Stomach (tissue), 8 donors: ENCODE measurements at regions not wholly inside any gene's neighbourhood (a gene's known extent, or its start where the extent isn't known, plus 50 kb on each side); places are given as distances from the start of the nearest gene placed in this dataset.
A peak's percentile ranks its signal among the peaks of the same experiment; 100 is the strongest.

Source experiments
- DNase-seq, 2 donors: peaks; one replicate each; pipeline versions ENCODE4 v3.0.0 to v3.0.0-alpha.2; 2013 to 2019
- H3K27ac ChIP-seq, 5 donors: fragments of 200-600 bp in 4 of 5; sonication (generic) in 4 of 5; one replicate each; pipeline ENCODE4 v1.5.1; 2013 to 2019; ENCODE audit warnings: mild to moderate bottlenecking in 1 of 5, moderate library complexity in 1 of 5
- H3K27me3 ChIP-seq, 3 donors: fragments of 200-600 bp; sonication (generic); one replicate each; pipeline ENCODE4 v1.5.1; 2017 to 2019; ENCODE audit warnings: mixed run types in 1 of 3
- H3K36me3 ChIP-seq, 4 donors: fragments of 200-600 bp; sonication (generic); 1 replicate in 3 of 4; 2 replicates in 1 of 4; pipeline ENCODE4 v1.5.1; 2016 to 2019
- H3K4me1 ChIP-seq, 4 donors: fragments of 200-600 bp; sonication (generic); one replicate each; pipeline ENCODE4 v1.5.1; 2016 to 2019
- H3K4me3 ChIP-seq, 4 donors: fragments of 200-600 bp; sonication (generic) in 3 of 4; one replicate each; pipeline ENCODE4 v1.5.1; 2016 to 2019; ENCODE audit warnings: mild to moderate bottlenecking in 1 of 4
- H3K9me3 ChIP-seq, 4 donors: fragments of 200-600 bp; sonication (generic); one replicate each; pipeline ENCODE4 v1.5.1; 2016 to 2019
- CTCF ChIP-seq, 7 experiments: fragments of 450-650 bp in 4 of 7; fragments of 200-600 bp in 3 of 7; sonication (generic) in 3 of 7; IDR thresholded peaks; one replicate each; pipeline ENCODE4 v1.5.1; 2016 to 2019; ENCODE audit warnings: antibody characterized with exemption in 7 of 7, control low read depth in 2 of 7, mild to moderate bottlenecking in 1 of 7
- EP300 ChIP-seq: sonication (generic); formaldehyde crosslinking; IDR thresholded peaks from one replicate; pipeline ENCODE4 v1.6.1; 2017; ENCODE audit warnings: antibody characterized with exemption
- POLR2A ChIP-seq, 4 donors: fragments of 450-650 bp; IDR thresholded peaks; one replicate each; pipeline ENCODE4 v1.6.1; 2016; ENCODE audit warnings: antibody characterized with exemption in 4 of 4, control low read depth in 2 of 4, mild to moderate bottlenecking in 1 of 4, moderate library complexity in 1 of 4
- POLR2AphosphoS5 ChIP-seq, 3 donors: sonication (generic); formaldehyde crosslinking; IDR thresholded peaks; one replicate each; pipeline ENCODE4 v1.6.1; 2016; ENCODE audit warnings: antibody characterized with exemption in 3 of 3
- WGBS, 5 donors: extraction: QIAGEN DNeasy Blood & Tissue Kit in 3 of 5; methylation state at CpG; one replicate each; pipeline versions ENCODE4 v1.1.5 to v1.1.7; 2013 to 2018; 5-methylcytosine and 5-hydroxymethylcytosine counted together
- intact Hi-C: fragments of 100-400 bp; cut with DNase I; formaldehyde crosslinking; loops from one replicate; pipeline ENCODE4 v1.15.1; 2023; ENCODE audit warnings: low total_unique reads
- donor health status: healthy with polysubstance abuse.
- donor health status: Bipolar disorder and iron deficiency.
- donor health status: healthy.

DNA sequence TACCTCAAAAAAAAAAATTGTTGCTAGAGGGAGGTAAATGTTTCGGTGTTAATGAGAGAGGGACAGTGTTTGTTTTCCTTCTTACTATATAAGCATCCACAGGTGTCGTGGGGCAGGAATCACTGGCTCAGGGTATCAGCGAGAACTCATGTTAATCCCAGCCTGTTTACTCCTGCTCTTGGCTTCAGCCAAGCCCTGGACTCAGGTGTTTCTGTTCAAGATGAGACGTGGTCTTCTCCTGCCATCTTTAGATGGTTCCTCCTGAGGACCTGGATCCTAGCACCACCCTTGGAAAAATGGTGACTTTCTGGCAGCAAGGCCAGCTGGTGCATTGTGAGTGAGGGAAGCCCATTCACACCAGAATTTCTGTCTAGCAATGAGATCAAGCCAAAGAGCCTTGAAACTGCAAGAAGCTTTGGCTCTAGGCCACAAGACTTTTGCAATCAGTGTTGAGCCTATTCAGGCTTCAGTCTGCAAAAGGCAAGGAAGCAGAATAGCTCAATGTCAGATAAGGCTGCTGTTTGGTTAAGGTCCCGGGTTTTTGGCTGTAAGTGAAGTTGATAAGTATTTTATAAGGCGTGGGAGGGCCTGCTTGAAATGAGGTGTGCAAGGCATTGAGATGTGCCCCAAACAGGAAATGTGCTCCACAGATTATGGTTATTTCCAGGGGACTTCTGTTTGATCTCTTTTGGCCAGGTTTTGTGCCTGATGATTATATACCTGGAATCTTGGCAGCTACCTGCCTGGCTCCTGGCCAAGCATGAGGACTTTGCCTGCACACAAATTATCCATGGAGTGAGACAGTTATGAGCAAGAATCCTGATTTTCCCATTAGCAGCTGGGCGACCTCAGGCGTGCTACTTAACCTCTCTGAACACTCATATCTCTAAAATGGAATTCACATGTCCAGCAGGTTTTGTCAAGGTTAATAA is 99.8 kb downstream of the TENT4A start:
- TF ChIP-seq POLR2AphosphoS5 (IDR thresholded peaks at IDR 0.05) (peak in 2 of 3 donors; percentile 62 to 67), CTCF (IDR thresholded peaks at IDR 0.05) (no peak)
- H3K9me3 ChIP-seq, result no peaks in the 10 kb centered on the region
- H3K36me3 ChIP-seq, result no peaks in the 10 kb centered on the region
- peak; percentile 80 to 83 for DNase-seq
- WGBS, 5 donors, result 18 to 46% (median 32%) methylated on average over 8 of the region's 8 CpGs
- peak overlapping the region in 3 of 5 donors; percentile 15 to 45 (median 30) for H3K27ac ChIP-seq
- intact Hi-C loops, result no loop called here
- peaks cover 0 to under 1% (median 0%) of the 10 kb centered on the region in 3 donors for H3K27me3 ChIP-seq
- peaks cover 14 to 23% (median 16%) of the 10 kb centered on the region in 4 donors for H3K4me1 ChIP-seq
- no peak overlapping the region for H3K4me3 ChIP-seq

GRCh38 chr5:6814816-6815215 is 101.6 kb downstream of the TENT4A start:
- Histone ChIP-seq H3K36me3 (no peaks in the 10 kb centered on the region), H3K4me3 (no peak overlapping the region), H3K27ac (no peak overlapping the region), H3K4me1 (peaks cover 14 to 23% (median 16%) of the 10 kb centered on the region in 4 donors), H3K27me3 (peaks cover 0 to 18% (median 0%) of the 10 kb centered on the region in 3 donors), H3K9me3 (no peaks in the 10 kb centered on the region)
- WGBS, 5 donors, result 52 to 69% (median 59%) methylated on average over 5 of the region's 5 CpGs
- TF ChIP-seq CTCF (IDR thresholded peaks at IDR 0.05), result no peak
- TF ChIP-seq EP300, result no peak
- intact Hi-C loops, result no loop called here
- no peak for DNase-seq

DNA sequence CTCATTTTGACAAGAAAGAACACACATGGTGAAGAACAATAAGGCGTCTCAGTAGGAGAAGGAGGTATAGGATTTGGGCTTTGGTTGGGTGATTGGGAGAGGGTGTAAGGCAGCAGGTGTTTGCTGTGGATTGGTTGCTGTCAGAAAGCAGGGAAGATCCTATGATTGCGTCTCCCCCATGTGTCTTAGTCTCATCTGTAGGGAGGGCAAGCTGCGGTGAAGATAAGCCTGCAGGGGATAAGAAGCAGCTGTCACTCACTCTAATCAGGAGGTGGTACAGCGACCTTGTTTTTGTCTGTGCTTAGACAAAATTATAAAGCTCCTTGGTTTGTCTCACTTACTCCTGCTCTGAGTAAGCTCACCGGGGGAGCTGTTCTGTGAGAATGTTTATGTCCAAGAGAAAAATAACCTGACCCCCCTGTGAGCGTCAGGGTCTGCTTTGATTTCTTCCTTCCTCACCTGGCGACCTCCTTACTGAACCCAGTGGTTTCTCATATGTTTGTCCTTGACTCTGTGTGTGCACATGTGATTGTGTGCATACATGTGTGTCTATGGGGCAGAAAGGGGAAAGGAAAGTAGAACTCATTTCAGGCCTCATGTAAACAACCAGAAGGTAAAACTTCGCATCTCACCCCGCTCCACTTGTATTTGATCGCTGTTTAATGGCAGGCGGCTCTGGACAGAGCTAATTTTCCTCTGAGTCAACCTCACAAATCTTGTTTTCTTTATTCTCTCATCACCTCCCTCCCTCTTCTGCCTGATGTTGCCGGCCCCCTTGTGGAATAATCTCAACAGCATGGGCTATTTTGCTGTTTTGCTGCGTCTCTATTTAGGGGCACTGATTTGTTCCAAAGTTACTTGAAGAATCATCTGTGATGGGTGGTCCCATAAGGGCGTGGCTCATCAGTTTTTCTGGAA is 105.6 kb downstream of the TENT4A start:
- no peak overlapping the region for H3K4me3 ChIP-seq
- peaks cover 0 to 17% (median 7%) of the 10 kb centered on the region in 4 donors for H3K9me3 ChIP-seq
- DNase-seq, result no peak
- TF ChIP-seq CTCF (IDR thresholded peaks at IDR 0.05) (no peak), POLR2AphosphoS5 (IDR thresholded peaks at IDR 0.05) (no peak), EP300 (no peak), POLR2A (IDR thresholded peaks at IDR 0.05) (no peak)
- 34 to 42% (median 39%) methylated on average over 14 of the region's 14 CpGs for WGBS, 5 donors
- intact Hi-C loops, result no loop called here
- H3K36me3 ChIP-seq, result no peaks in the 10 kb centered on the region
- H3K27ac ChIP-seq, result no peak overlapping the region
- peaks cover 1 to 4% (median 3%) of the 10 kb centered on the region in 4 donors for H3K4me1 ChIP-seq
- peaks cover 0 to 30% (median 0%) of the 10 kb centered on the region in 3 donors for H3K27me3 ChIP-seq

- intact Hi-C loops, result no loop called here
These were observed 106.3 kb downstream of the TENT4A start for GRCh38 chr5:6819521-6819920.

More at GRCh38 chr5:6819521-6819920, 106.3 kb downstream of the TENT4A start:
- Histone ChIP-seq H3K9me3 (peaks cover 0 to 17% (median 7%) of the 10 kb centered on the region in 4 donors), H3K36me3 (no peaks in the 10 kb centered on the region), H3K27ac (no peak overlapping the region), H3K27me3 (peaks cover 0 to 30% (median 0%) of the 10 kb centered on the region in 3 donors), H3K4me1 (no peaks in the 10 kb centered on the region), H3K4me3 (no peak overlapping the region)
- TF ChIP-seq CTCF (IDR thresholded peaks at IDR 0.05) (peak in 2 of 7 experiments; percentile 3 to 16), POLR2A (IDR thresholded peaks at IDR 0.05) (no peak)
- DNase-seq, result peak in 1 of 2 donors; percentile 53
- WGBS, 5 donors, result 23 to 47% (median 34%) methylated on average over 6 of the region's 6 CpGs
